GM18861 (cell line): ENCODE measurements at regions not wholly inside any gene's neighbourhood (a gene's known extent, or its start where the extent isn't known, plus 50 kb on each side); places are given as distances from the start of the nearest gene placed in this dataset.
"Not testable (repeated sequence)": the region's sequence is repeated elsewhere in the genome, so short reads cannot be mapped to it uniquely, and the experiment has no call there.

Experiments
- ATAC-seq: cut with Tn5 transposase; IDR thresholded peaks from one replicate; pipeline ENCODE4 v1.9.1; 2021; ENCODE audit not compliant: unreplicated experiment

- no peak for ATAC-seq
These were observed 158.7 kb downstream of the MTHFS start for GRCh38 chr15:79738143-79738542.

GRCh38 chr15:79740561-79740960 is 156.3 kb downstream of the MTHFS start:
- no peak for ATAC-seq

GRCh38 chr15:79743032-79743431 is 153.8 kb downstream of the MTHFS start:
- no peak for ATAC-seq

GRCh38 chr15:79744485-79744884 is 152.3 kb downstream of the MTHFS start:
- ATAC-seq: not testable (repeated sequence)

GRCh38 chr15:79756365-79756764 is 140.4 kb downstream of the MTHFS start:
- ATAC-seq: no peak

- ATAC-seq: no peak
These were observed 131.7 kb downstream of the MTHFS start for GRCh38 chr15:79765081-79765480.

- ATAC-seq: no peak
These were observed 127.7 kb downstream of the MTHFS start for GRCh38 chr15:79769069-79769481.

- no peak for ATAC-seq
These were observed 126.7 kb downstream of the MTHFS start for GRCh38 chr15:79769933-79770759.

GRCh38 chr15:79773128-79773527 is 123.7 kb downstream of the MTHFS start:
- no peak for ATAC-seq

GRCh38 chr15:79775821-79776220 is 121.0 kb downstream of the MTHFS start:
- no peak for ATAC-seq

- no peak for ATAC-seq
These were observed 118.9 kb downstream of the MTHFS start for GRCh38 chr15:79777916-79778315.

GRCh38 chr15:79778378-79778990 is 118.3 kb downstream of the MTHFS start:
- ATAC-seq: no peak

GRCh38 chr15:79779746-79780145 is 117.1 kb downstream of the MTHFS start:
- ATAC-seq: no peak

- ATAC-seq: not testable (repeated sequence)
These were observed 114.5 kb downstream of the MTHFS start for GRCh38 chr15:79782307-79782706.
